ENCODE measurements at regions not wholly inside any gene's neighbourhood (a gene's known extent, or its start where the extent isn't known, plus 50 kb on each side); places are given as distances from the start of the nearest gene placed in this dataset.
"Not testable (repeated sequence)": the region's sequence is repeated elsewhere in the genome, so short reads cannot be mapped to it uniquely, and the experiment has no call there.

DNA sequence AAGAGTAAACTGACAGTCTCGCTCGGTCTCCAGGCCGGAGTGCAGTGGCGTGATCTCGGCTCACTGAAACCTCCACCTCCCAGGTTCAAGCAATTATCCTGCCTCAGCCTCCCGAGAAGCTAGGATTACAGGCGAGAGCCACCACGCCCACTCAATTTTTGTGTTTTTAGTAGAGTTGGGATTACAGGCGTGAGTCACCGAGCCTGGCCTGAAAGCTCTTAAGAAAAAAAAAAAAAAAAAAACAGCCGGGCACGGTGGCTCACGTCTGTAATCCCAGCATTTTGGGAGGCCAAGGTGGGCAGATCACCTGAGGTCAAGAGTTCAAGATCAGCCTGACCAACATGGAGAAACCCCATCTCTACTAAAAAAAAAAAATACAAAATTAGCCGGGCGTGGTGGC is 55.3 kb upstream of the THOC2 start:
- DNase-seq; H3K4me1 ChIP-seq (ENCODE audit: control insufficient read depth, insufficient read depth, low read length); H3K27ac ChIP-seq (ENCODE audit: low read length); H3K27me3 ChIP-seq (ENCODE audit: control insufficient read depth, insufficient read depth, low read length); H3K4me3 ChIP-seq (ENCODE audit: low read length); H3K36me3 ChIP-seq (ENCODE audit: control insufficient read depth, insufficient read depth, low read length); H3K9me3 ChIP-seq (replicated peaks; ENCODE audit: control insufficient read depth, low read depth, low read length): not testable (repeated sequence)
- no CpG with 5 or more reads among the region's 15 CpGs for WGBS (ENCODE audit: insufficient coverage)

DNA sequence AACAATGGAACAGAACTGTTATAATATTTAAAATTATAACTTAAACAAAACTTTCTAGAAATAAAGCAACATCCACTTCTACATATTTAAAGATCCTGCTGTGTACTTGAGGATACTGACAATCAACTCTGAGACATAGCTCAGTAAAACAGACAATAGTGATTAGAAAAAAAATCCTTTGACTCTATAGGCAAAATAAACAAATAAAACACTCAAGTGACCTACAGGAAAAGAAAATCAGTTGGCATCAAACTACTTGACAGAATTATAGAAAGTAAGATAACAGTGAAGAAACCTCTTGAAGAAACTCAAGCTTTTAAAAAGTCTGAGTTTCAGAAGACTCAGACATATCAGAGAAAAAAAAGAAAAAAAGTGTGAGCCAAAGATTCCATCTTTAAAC is 55.9 kb upstream of the THOC2 start:
- no peak for DNase-seq
- Histone ChIP-seq H3K4me3 (ENCODE audit: low read length) (no peak overlapping the region), H3K36me3 (ENCODE audit: control insufficient read depth, insufficient read depth, low read length) (no peaks in the 10 kb centered on the region), H3K9me3 (replicated peaks; ENCODE audit: control insufficient read depth, low read depth, low read length) (no peaks in the 10 kb centered on the region), H3K4me1 (ENCODE audit: control insufficient read depth, insufficient read depth, low read length) (no peaks in the 10 kb centered on the region), H3K27me3 (ENCODE audit: control insufficient read depth, insufficient read depth, low read length) (no peaks in the 10 kb centered on the region), H3K27ac (ENCODE audit: low read length) (no peak overlapping the region)

DNA sequence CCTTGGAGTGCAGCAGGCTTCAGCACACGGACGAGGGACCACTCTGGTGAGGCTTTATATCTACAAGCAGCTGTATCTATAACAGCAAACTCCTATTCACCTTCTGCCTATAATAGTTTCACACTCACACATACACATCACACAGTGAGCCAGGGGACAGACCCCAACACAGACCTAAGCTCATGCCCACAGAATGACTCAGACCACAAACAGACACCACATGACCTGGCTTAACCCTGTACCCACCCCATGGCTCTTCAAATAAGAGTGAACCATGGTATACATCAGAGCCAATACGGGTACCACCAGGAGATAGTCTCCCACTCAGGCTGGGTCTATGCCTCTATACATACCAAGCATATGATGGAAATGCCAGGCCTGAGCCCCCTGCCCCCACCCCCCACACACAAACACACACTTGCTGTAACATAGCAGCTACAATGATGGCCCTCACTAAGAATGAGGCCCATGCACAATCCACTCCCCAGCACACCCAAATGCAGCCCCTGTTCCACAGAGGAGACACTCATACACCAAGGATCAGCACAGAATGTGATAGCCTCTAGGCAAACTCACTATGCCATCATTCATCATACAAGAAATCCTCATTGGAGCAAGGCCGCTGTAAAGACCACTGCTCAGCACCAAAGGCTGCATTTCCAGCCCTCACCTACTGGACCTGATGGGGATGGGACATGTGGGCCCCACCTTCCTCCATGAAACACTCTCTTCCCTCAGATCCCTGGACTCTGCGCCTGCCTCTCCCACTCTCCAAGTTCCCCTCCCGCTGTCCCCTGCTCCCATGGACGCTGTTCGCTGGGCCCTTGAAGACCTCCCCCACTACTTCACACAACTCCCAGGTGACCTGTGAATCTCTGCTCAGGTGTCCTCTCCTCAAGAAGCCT is 62.1 kb upstream of the XIAP start:
- no peaks in the 10 kb centered on the region for H3K36me3 ChIP-seq (ENCODE audit: control insufficient read depth, insufficient read depth, low read length)
- no peaks in the 10 kb centered on the region for H3K9me3 ChIP-seq (replicated peaks; ENCODE audit: control insufficient read depth, low read depth, low read length)
- no peaks in the 10 kb centered on the region for H3K4me1 ChIP-seq (ENCODE audit: control insufficient read depth, insufficient read depth, low read length)
- no peak overlapping the region for H3K27ac ChIP-seq (ENCODE audit: low read length)
- no peak overlapping the region for H3K4me3 ChIP-seq (ENCODE audit: low read length)
- no peaks in the 10 kb centered on the region for H3K27me3 ChIP-seq (ENCODE audit: control insufficient read depth, insufficient read depth, low read length)
- DNase-seq = no peak
- 76% methylated on average over 4 of the region's 8 CpGs for WGBS (ENCODE audit: insufficient coverage)

DNA sequence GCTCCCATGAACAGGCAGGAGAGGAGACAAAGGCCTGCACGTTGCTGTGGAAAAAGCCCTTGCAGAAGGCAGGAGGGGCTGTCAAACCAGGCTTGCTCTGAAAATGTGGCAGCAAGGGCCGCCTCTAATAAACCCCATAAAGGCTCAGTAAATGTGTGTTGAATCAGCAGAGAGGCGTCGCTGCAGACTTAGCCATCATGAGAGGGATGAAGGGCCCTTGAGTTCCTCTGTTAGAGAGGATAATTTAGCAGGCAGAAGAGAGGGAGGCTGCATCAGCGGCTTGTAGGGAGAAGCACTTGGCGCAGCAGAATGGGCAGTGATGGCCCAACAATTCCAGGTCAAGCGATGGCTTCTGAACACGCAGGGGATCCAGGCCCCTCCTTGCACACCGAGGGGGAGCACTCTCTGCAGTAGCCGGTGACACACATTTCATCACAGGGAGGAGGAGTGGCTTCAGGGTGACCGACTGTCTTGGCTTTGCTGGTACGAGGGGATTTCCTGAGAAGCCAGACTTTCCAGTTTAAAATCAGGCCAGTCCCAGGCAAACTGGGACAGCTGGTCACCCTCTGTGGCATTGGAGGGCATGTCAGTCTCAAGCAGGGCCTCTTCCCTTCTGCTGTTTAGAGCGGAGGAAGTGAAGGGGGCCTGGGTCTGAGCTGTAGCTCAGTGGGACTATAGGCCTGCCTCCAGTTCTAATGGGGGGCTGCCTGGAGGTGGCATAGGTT is 61.0 kb upstream of the XIAP start:
- 57% methylated on average over 5 of the region's 13 CpGs for WGBS (ENCODE audit: insufficient coverage)

DNA sequence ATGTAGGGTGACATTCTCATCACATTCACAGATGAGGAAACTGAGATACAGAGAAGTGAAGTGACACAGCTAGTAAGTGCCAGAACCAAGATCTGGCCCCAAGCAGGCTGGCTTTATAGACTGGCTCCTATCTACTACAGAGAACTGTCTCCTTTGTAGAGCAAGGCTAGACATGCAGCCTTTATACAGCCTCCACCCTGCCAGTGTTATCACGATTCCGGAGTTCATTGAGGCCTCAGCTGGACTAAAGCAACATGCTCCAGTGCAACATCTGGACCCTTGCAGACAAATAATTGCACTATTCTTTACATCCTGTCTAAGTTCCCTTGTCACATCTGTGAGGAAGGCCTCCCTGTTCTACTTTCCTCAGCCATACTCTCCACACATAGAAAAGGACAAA is 58.0 kb upstream of the XIAP start:
- Histone ChIP-seq H3K36me3 (ENCODE audit: control insufficient read depth, insufficient read depth, low read length) (no peaks in the 10 kb centered on the region), H3K4me3 (ENCODE audit: low read length) (no peak overlapping the region), H3K4me1 (ENCODE audit: control insufficient read depth, insufficient read depth, low read length) (no peaks in the 10 kb centered on the region), H3K27ac (ENCODE audit: low read length) (no peak overlapping the region), H3K9me3 (replicated peaks; ENCODE audit: control insufficient read depth, low read depth, low read length) (no peaks in the 10 kb centered on the region), H3K27me3 (ENCODE audit: control insufficient read depth, insufficient read depth, low read length) (no peaks in the 10 kb centered on the region)
- DNase-seq = no peak
- WGBS (ENCODE audit: insufficient coverage) = 72% methylated on average over 2 of the region's 2 CpGs

More for the DNA sequence above, 61.0 kb upstream of the XIAP start:
- H3K4me1 ChIP-seq (ENCODE audit: control insufficient read depth, insufficient read depth, low read length); H3K27me3 ChIP-seq (ENCODE audit: control insufficient read depth, insufficient read depth, low read length); H3K27ac ChIP-seq (ENCODE audit: low read length); H3K9me3 ChIP-seq (replicated peaks; ENCODE audit: control insufficient read depth, low read depth, low read length); H3K36me3 ChIP-seq (ENCODE audit: control insufficient read depth, insufficient read depth, low read length); DNase-seq; H3K4me3 ChIP-seq (ENCODE audit: low read length): not testable (repeated sequence)

DNA sequence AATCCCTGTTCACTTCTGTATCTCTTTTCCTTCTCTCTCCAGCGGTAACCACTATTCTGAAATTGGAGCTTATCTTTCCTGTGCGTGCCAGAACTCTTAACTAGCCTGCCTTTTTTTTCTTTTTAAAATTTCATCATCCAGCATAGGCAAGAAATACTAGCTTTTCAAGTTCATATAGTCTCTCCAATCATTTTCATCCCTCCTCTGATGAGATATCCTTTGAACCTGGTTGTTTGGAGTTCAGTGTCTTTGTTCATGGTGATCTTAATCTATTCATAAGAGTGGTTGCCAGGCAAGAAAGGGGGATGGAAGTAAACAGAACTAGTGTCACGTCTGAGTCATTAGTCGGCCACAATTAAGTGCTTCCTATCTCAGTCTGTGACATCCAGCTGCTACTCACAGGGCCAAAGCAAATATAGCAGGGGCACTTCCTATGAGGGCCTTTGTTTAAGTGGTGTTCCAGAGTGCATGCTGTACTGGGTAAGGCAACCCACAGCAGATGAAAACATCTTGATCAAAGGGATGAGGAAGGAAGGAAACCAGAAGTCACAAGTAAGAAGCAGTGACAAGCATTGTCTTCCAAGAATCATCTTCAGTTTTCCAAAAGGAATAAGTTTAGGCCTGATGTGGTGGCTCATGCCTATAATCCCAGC is 56.4 kb upstream of the XIAP start:
- H3K4me3 ChIP-seq (ENCODE audit: low read length) = no peak overlapping the region
- DNase-seq = peak; percentile 36
- no peaks in the 10 kb centered on the region for H3K4me1 ChIP-seq (ENCODE audit: control insufficient read depth, insufficient read depth, low read length)
- WGBS (ENCODE audit: insufficient coverage) = 56% methylated on average over 3 of the region's 4 CpGs
- no peak overlapping the region for H3K27ac ChIP-seq (ENCODE audit: low read length)
- H3K9me3 ChIP-seq (replicated peaks; ENCODE audit: control insufficient read depth, low read depth, low read length) = no peaks in the 10 kb centered on the region
- no peaks in the 10 kb centered on the region for H3K27me3 ChIP-seq (ENCODE audit: control insufficient read depth, insufficient read depth, low read length)
- no peaks in the 10 kb centered on the region for H3K36me3 ChIP-seq (ENCODE audit: control insufficient read depth, insufficient read depth, low read length)

DNA sequence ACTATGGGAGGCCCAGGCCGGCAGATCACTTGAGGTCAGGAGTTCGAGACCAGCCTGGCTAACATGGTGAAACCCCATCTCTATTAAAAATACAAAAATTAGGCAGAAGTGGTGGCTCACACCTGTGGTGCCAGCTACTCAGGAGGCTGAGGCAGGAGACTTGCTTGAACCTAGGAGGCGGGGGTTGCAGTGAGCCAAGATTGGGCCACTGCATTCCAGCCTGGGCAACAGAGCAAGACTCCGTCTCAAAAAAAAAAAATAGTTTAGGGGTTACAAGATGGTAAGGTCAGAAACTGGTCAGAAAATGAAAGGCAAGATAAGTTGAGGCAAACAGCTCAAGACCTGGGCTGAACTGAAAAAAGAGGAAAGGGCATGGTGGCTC is 55.9 kb upstream of the XIAP start:
- H3K4me1 ChIP-seq (ENCODE audit: control insufficient read depth, insufficient read depth, low read length); H3K27me3 ChIP-seq (ENCODE audit: control insufficient read depth, insufficient read depth, low read length); H3K27ac ChIP-seq (ENCODE audit: low read length); H3K9me3 ChIP-seq (replicated peaks; ENCODE audit: control insufficient read depth, low read depth, low read length); H3K36me3 ChIP-seq (ENCODE audit: control insufficient read depth, insufficient read depth, low read length); DNase-seq; H3K4me3 ChIP-seq (ENCODE audit: low read length): not testable (repeated sequence)
- whole genome bisulfite sequencing (ENCODE audit: insufficient coverage) = 87% methylated on average over 3 of the region's 4 CpGs

DNA sequence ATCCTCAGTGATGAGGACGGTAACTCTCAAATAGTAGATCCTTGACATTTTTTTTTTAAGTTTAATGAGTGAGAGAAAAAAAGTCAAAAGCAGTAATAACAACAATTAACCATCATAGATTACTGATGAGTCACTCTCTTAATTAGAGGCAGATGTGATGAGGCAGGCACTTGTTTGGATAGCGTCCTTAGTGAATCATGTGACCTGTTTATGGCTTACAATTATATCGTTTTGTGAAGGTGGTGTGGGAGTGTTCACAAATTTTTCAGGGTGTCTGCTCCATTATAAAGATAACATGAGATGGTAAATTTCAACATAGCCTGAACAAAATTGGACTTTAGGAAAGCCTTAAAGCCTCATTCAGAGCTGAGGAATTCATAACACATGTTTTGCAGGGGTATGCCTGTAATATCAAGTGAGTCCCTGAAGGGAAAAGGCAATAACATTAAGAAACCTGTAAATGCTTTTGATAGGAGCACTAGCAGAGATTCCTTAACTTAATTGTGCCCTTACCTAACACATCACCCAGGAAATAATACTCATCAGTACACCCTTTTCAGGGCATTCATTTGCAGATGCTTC is 51.9 kb upstream of the XIAP start:
- Histone ChIP-seq H3K4me3 (ENCODE audit: low read length) (no peak overlapping the region), H3K27me3 (ENCODE audit: control insufficient read depth, insufficient read depth, low read length) (no peaks in the 10 kb centered on the region), H3K9me3 (replicated peaks; ENCODE audit: control insufficient read depth, low read depth, low read length) (no peaks in the 10 kb centered on the region), H3K4me1 (ENCODE audit: control insufficient read depth, insufficient read depth, low read length) (no peaks in the 10 kb centered on the region), H3K27ac (ENCODE audit: low read length) (no peak overlapping the region), H3K36me3 (ENCODE audit: control insufficient read depth, insufficient read depth, low read length) (no peaks in the 10 kb centered on the region)
- no CpG with 5 or more reads among the region's 3 CpGs for WGBS (ENCODE audit: insufficient coverage)
- DNase-seq = no peak

DNA sequence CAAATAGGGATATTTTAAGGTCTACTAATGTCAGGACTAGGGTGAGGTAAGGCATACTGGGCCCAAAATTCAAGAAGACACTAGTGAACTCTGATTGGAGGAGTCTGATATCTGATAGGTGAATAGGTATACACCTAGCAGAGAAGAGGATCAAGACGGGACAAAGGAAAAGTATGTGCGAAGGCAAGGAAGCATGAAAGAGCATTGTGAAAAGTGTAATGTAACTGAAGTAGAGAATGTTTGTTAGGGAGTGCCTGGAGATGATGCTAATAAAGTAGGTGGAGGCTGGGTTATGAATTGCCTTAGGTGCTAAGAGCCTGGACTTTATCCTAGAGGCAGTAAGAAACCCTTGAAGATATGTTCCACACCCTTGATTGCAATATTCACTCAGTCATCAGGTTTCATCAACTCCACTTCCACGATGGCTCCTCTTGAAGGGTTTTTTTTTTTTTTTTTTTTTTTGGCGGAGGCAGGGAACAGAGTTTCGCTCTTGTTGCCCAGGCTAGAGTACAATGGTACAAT is 49.9 kb upstream of the XIAP start:
- H3K27me3 ChIP-seq (ENCODE audit: control insufficient read depth, insufficient read depth, low read length) = no peaks in the 10 kb centered on the region
- DNase-seq = no peak
- no peak overlapping the region for H3K4me3 ChIP-seq (ENCODE audit: low read length)
- no peaks in the 10 kb centered on the region for H3K9me3 ChIP-seq (replicated peaks; ENCODE audit: control insufficient read depth, low read depth, low read length)
- 96% methylated on average over 2 of the region's 5 CpGs for WGBS (ENCODE audit: insufficient coverage)
- H3K4me1 ChIP-seq (ENCODE audit: control insufficient read depth, insufficient read depth, low read length) = no peaks in the 10 kb centered on the region
- H3K36me3 ChIP-seq (ENCODE audit: control insufficient read depth, insufficient read depth, low read length) = no peaks in the 10 kb centered on the region
- H3K27ac ChIP-seq (ENCODE audit: low read length) = no peak overlapping the region

Data from muscle of leg (tissue), 3 donors.